ENCODE measurements at regions not wholly inside any gene's neighbourhood (a gene's known extent, or its start where the extent isn't known, plus 50 kb on each side); places are given as distances from the start of the nearest gene placed in this dataset.

DNA sequence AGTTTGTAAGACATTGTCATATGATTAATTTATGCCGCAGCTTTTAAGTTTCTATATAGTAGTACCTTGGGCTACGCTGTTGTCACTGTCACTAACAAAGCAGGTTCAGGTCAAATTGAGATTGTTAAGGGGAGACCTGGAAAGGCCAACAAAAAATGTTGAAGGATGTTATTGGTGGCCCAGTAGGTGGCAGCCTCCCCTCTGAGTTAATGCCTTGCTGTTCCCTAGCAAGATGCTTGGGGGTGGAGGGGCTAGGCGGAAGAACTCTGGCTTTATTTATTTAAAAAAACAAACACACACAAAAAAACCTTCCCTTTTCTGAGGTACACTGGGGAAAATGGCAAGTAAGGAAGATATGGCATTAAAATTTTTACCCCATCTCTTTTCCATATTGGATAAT lies 128.3 kb upstream of the ATP5MC3 start:
- TF ChIP-seq YY1 (IDR thresholded peaks at IDR 0.05; ENCODE audit: low read depth) (no peak), RAD21 (IDR thresholded peaks at IDR 0.05; ENCODE audit: low read depth) (peak; percentile 47)

DNA sequence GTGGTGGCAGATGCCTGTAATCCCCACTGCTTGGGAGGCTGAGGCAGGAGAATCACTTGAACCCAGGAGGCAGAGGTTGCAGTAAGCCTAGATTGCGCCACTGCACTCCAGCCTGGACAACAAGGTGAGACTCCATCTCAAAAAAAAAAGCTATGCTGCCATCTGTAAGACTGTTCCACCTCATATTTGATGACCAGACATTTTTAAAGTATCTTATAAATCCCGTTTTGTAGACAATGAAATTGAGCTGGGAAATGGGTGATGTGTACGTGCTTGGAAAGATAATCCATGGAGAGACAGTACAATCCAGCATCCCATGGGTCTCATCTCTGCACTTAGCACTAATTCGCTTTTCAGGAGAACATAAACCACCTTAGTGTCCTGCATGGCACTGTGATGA lies 126.5 kb upstream of the ATP5MC3 start:
- TF ChIP-seq TEAD4 (IDR thresholded peaks at IDR 0.05) (no peak), CEBPB (IDR thresholded peaks at IDR 0.05) (no peak), EGR1 (IDR thresholded peaks at IDR 0.05) (no peak), TCF12 (IDR thresholded peaks at IDR 0.05; ENCODE audit: low read depth) (no peak), TAF1 (IDR thresholded peaks at IDR 0.05; ENCODE audit: low read depth) (no peak), RAD21 (IDR thresholded peaks at IDR 0.05; ENCODE audit: low read depth) (no peak), CREB1 (IDR thresholded peaks at IDR 0.05; ENCODE audit: low read depth) (no peak), ZBTB7A (IDR thresholded peaks at IDR 0.05; ENCODE audit: low read depth) (no peak), FOXM1 (IDR thresholded peaks at IDR 0.05; ENCODE audit: borderline replicate concordance, low read depth) (no peak), EP300 (IDR thresholded peaks at IDR 0.05; ENCODE audit: borderline replicate concordance) (no peak), NFIC (IDR thresholded peaks at IDR 0.05) (no peak), YY1 (IDR thresholded peaks at IDR 0.05; ENCODE audit: low read depth) (no peak)
- TF ChIP-seq, protein P1, sequence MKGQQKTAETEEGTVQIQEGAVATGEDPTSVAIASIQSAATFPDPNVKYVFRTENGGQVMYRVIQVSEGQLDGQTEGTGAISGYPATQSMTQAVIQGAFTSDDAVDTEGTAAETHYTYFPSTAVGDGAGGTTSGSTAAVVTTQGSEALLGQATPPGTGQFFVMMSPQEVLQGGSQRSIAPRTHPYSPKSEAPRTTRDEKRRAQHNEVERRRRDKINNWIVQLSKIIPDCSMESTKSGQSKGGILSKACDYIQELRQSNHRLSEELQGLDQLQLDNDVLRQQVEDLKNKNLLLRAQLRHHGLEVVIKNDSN (IDR thresholded peaks at IDR 0.05) = no peak
- TF ChIP-seq, protein P2, sequence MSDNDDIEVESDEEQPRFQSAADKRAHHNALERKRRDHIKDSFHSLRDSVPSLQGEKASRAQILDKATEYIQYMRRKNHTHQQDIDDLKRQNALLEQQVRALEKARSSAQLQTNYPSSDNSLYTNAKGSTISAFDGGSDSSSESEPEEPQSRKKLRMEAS (IDR thresholded peaks at IDR 0.05) = no peak

DNA sequence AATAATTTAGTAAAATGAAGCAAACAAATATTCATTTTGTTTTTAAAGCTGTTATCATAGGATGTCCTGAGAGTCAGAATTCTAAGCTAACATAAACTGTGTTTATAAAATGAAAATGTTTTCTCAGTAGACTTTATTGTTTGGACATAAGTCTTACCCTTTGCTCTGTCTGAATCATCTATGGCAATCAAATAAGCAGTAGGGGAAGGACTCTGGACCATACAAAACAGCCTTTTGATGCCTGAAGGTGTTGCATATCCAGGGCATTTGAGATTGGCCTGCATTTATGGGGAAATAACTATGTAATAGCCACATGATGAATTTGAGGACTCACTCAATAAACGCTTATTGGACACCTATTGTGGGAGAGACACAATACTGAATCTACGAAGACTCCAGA lies 123.0 kb upstream of the ATP5MC3 start:
- TF ChIP-seq RAD21 (IDR thresholded peaks at IDR 0.05; ENCODE audit: low read depth) (no peak), REST (IDR thresholded peaks at IDR 0.05; ENCODE audit: low read depth) (no peak), CEBPB (IDR thresholded peaks at IDR 0.05) (no peak), EGR1 (IDR thresholded peaks at IDR 0.05) (no peak), EP300 (IDR thresholded peaks at IDR 0.05; ENCODE audit: borderline replicate concordance) (no peak), YY1 (IDR thresholded peaks at IDR 0.05; ENCODE audit: low read depth) (no peak), ZBTB7A (IDR thresholded peaks at IDR 0.05; ENCODE audit: low read depth) (no peak), TCF12 (IDR thresholded peaks at IDR 0.05; ENCODE audit: low read depth) (no peak), FOXM1 (IDR thresholded peaks at IDR 0.05; ENCODE audit: borderline replicate concordance, low read depth) (no peak), CREB1 (IDR thresholded peaks at IDR 0.05; ENCODE audit: low read depth) (no peak), NFIC (IDR thresholded peaks at IDR 0.05) (no peak), TAF1 (IDR thresholded peaks at IDR 0.05; ENCODE audit: low read depth) (no peak), TEAD4 (IDR thresholded peaks at IDR 0.05) (no peak)
- TF ChIP-seq, protein P2 (IDR thresholded peaks at IDR 0.05) = no peak
- TF ChIP-seq, protein P1 (IDR thresholded peaks at IDR 0.05) = no peak

DNA sequence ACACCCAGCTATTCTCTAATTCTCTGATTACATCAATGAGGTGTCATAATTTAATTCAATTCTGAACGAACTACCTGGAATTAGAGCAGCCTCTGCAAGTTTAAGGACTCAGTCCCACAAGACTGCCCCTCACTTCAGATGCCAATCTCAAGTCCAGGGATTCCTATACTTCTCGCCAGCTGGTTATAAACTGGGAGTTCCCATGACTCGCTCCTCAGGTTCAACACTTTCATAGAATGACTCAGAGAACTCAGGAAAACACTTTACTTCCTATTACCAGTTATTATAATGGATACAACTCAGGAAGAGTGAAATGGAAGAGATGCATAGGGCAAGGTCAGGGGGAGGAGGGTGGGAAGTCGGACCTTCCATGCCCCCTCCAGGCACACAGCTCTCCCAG lies 112.3 kb upstream of the ATP5MC3 start:
- TF ChIP-seq FOXM1 (IDR thresholded peaks at IDR 0.05; ENCODE audit: borderline replicate concordance, low read depth) (no peak), EP300 (IDR thresholded peaks at IDR 0.05; ENCODE audit: borderline replicate concordance) (no peak), EGR1 (IDR thresholded peaks at IDR 0.05) (no peak), TAF1 (IDR thresholded peaks at IDR 0.05; ENCODE audit: low read depth) (no peak), CEBPB (IDR thresholded peaks at IDR 0.05) (no peak), YY1 (IDR thresholded peaks at IDR 0.05; ENCODE audit: low read depth) (no peak), CREB1 (IDR thresholded peaks at IDR 0.05; ENCODE audit: low read depth) (no peak), RAD21 (IDR thresholded peaks at IDR 0.05; ENCODE audit: low read depth) (no peak), REST (IDR thresholded peaks at IDR 0.05; ENCODE audit: low read depth) (no peak), NFIC (IDR thresholded peaks at IDR 0.05) (no peak), TCF12 (IDR thresholded peaks at IDR 0.05; ENCODE audit: low read depth) (no peak), TEAD4 (IDR thresholded peaks at IDR 0.05) (no peak), ZBTB7A (IDR thresholded peaks at IDR 0.05; ENCODE audit: low read depth) (no peak)
- TF ChIP-seq, protein P1 (IDR thresholded peaks at IDR 0.05) = no peak
- TF ChIP-seq, protein P2 (IDR thresholded peaks at IDR 0.05) = no peak

DNA sequence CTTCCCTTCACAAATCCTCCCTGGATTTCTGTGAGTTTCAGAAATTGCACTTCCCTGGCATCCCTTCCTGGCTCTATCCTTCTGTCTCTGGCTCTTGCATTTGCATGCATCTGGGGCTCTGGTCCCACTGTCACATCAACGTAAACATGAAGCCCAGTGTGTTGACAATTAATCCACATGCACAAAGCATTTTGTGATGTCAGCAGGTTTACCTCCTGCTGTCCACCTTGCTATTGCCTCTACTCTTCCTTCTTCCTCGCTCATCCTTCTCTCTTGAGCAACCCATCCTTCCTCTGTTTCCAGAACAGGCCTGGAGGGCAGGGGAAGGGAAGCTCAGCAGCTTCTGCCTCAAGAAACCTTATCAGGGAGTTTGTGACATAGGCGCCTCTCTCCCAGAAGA lies 111.7 kb upstream of the ATP5MC3 start:
- TF ChIP-seq TAF1 (IDR thresholded peaks at IDR 0.05; ENCODE audit: low read depth) (no peak), YY1 (IDR thresholded peaks at IDR 0.05; ENCODE audit: low read depth) (no peak), TEAD4 (IDR thresholded peaks at IDR 0.05) (no peak)
